DMS79 treated with DMSO at 0.1 percent for 48 hours (cell line): ENCODE measurements at regions not wholly inside any gene's neighbourhood (a gene's known extent, or its start where the extent isn't known, plus 50 kb on each side); places are given as distances from the start of the nearest gene placed in this dataset.
"Not testable (repeated sequence)": the region's sequence is repeated elsewhere in the genome, so short reads cannot be mapped to it uniquely, and the experiment has no call there.

ENCODE experiments used
- DNase-seq: peaks from one replicate; lab custom pipeline; 2025; lab: John Stamatoyannopoulos, UW

GRCh38 chr6:112879920-112880413 lies 532.8 kb downstream of the RFPL4B start:
- no peak for DNase-seq

DNA sequence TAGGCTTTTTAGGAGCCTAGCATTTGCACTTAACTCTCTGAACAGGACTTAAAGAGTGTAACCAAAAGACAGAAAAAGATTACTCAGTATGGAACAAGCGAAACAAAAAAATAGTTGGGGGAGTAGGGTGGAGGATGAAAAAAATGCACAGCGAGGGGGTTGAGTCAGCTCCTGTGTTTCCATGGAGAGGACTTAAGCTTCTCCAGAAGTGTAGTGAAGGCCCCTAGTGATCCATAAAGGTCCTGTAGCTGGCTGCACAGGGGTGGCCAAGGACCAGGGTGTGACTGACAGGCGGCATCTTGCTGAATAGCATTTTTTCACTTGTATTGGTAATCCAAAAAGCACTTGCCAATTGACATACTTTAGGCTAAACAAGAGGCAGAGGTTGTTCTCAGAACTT lies 533.9 kb downstream of the RFPL4B start:
- DNase-seq = no peak

- DNase-seq = no peak
Observed at GRCh38 chr6:112881828-112882780, 535.0 kb downstream of the RFPL4B start.

GRCh38 chr6:112883095-112883494 lies 536.0 kb downstream of the RFPL4B start:
- no peak for DNase-seq

DNA sequence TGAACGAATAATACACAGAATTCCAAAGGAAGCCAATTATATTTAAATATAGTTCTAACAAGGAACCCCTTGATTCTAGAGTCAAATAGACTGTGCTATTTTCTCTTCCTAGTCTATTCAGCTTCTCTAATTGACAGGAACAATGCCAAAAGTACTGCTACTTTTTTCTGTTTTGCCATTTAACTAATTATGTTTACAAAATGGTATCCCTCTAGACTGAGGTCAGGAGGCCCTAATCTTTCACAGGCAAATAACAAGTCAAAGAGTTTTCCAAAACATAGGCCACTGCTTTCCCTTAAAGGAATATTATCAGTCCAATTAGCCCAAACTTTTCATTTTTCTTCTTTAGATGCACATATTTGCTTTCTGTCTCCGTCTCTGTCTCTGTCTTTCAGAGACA lies 539.3 kb downstream of the RFPL4B start:
- DNase-seq = no peak

- DNase-seq = not testable (repeated sequence)
Observed at GRCh38 chr6:112887424-112887823, 540.3 kb downstream of the RFPL4B start.

GRCh38 chr6:112899541-112899940 lies 552.4 kb downstream of the RFPL4B start:
- DNase-seq = no peak

- DNase-seq = no peak
Observed at GRCh38 chr6:112903361-112903760, 556.2 kb downstream of the RFPL4B start.

DNA sequence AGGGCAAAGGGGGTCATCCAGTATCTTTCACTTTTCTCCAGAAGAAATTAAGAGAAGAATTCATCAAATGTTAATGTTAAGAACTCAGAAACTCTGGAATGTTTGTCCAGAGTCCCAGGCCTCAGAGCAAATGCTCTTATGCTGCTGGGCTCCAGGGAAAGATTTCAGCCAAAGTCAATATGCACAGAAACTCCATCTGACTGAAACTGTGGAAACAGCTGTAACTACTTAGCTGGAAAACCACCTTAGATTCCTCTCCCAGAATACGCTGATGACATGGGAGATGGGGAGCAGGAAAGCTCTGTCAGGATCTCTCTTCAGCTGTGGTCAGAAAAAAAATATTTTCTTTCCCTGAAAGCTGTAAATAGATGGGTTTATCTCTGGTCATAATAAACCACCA lies 559.6 kb downstream of the RFPL4B start:
- DNase-seq = no peak

GRCh38 chr6:112909781-112910180 lies 562.7 kb downstream of the RFPL4B start:
- no peak for DNase-seq

DNA sequence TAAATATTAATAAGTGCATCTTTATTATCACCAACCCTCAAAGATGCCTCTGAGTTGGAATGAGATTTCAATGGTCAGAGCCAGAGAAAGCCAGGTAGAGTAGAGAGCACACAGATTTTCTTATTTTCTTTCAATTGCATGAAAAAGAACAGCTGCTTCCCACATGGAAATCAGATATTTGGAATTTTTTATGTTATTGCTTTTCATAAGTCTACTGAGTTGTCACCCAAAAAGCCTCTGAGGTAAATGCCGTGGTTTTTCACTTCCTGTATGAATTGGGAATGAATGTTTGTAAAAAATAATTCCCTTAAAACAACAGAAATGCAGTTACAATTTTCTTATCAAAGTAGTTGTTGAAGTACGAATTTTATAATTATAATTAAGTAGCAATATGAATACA lies 563.1 kb downstream of the RFPL4B start:
- DNase-seq = no peak

GRCh38 chr6:112911959-112912358 lies 564.8 kb downstream of the RFPL4B start:
- no peak for DNase-seq

GRCh38 chr6:112912416-112913101 lies 565.4 kb downstream of the RFPL4B start:
- DNase-seq = no peak

- DNase-seq = not testable (repeated sequence)
Observed at GRCh38 chr6:112919744-112920143, 572.6 kb downstream of the RFPL4B start.

DNA sequence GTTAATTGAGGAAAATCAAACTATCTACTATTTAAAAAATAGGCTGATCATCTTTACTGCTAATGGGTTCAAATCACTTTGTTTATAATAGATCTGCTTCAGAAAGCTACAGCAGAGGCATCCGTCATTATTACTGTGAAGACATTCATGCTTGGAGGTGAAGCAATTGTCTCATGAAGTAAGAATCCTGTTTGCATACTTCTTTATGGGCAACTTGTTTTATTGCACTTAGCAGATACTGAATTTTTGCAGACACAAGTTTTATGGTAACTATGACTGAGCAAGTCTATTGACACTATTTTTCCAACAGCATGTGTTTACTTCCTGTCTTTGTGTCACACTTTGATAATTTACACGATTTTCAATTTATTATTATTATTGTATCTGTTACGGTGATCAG lies 573.9 kb downstream of the RFPL4B start:
- no peak for DNase-seq

DNA sequence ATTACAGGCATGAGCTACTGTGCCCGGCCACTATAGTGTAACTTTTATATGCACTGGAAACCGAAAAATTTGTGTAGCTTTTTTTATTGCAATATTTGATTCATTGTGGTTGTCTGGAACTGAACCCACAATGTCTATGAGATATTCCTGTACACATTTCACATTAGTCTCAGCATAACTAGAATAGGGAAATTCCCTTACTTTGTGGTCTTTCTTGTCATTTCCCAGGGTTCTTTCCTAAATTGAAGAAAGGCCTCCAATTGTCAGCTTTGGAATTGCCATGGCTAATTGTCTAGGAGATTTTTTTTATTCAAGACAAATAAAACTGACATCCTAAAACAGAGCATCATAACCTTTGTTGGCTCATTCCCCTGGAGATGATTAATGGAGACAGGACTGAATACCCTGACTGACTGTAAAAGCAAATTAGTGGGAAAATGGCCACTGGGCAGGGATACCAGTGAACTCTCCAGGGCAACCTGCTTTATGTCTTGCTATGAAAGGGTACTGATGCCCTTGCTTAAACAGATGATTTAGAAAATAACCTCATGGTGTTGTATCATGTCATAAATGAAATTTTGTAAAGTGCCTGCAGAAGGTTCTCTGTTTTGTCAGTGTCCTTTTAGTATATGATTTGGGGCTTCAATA lies 576.9 kb downstream of the RFPL4B start:
- DNase-seq = no peak

- DNase-seq = no peak
Observed at GRCh38 chr6:112925702-112926101, 578.6 kb downstream of the RFPL4B start.

DNA sequence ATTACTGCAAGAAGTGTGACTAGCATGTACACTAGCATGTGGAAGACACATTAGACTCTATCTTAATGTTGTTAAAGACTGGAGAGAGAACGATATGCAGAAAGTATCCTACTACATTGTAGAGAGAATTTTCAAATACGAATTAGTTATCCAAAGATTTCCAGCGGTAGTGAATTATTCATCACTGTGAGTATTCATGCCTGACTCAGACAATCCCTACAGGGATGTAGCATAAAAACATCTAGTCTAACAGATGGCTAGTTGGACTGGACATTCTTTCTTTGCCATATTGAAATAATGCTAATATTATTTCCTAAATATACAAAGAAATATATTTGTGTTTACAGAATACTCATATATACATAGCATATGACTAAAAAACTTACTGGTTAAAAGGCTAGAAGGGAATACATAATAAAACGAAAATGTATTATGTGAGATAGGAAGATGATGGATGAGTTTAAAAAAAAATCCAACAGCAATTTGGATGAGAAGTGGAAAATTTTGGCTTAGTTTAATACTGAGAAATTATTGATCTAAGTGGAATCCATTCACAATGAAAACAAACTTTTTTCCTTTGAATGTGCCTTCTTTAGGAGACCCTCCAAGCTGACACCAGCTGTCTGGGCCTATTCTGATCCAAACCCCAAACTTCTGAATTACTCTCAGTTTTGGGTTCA lies 580.7 kb downstream of the RFPL4B start:
- no peak for DNase-seq

- no peak for DNase-seq
Observed at GRCh38 chr6:112929641-112930040, 582.5 kb downstream of the RFPL4B start.

- DNase-seq = no peak
Observed at GRCh38 chr6:112931832-112932231, 584.7 kb downstream of the RFPL4B start.

DNA sequence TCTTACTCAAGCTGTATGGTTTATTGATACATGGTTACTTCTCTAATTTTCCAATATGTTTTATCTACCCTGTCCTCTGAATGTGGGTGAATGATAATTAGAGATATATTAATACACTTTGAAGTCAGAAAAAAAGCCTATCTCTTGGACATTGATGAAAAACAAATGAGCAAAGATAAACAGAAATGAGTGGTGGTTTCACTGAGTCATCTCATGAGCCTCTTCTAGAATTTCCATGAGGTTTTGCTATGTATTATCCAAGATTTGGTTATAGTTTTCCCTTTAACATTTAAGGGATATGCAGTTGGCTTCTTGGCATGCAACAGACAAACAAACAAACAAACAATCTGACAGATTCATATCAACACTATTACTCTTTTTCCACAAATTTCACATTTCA lies 586.8 kb downstream of the RFPL4B start:
- no peak for DNase-seq
